ENCODE measurements at regions not wholly inside any gene's neighbourhood (a gene's known extent, or its start where the extent isn't known, plus 50 kb on each side); places are given as distances from the start of the nearest gene placed in this dataset.

DNA sequence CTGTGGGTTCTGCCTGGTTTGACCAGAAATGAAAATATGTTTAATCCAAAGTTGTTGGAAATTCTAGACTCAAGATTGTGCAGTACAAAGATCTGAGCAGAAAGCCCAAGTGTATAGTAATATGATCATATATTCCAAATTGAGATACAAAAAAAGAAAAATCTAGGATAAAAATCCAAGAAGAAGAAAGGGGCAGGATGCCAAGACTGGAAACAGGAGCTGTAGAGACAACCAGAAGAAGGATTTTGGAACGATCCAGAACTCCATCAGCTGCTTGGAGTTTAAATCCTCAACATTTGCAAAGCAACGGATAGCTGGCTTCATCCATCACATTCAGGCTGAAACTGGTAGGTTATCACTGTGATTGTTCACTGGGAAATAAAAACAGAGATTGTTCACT, 333.6 kb upstream of the UBE2E3 start:
- TF ChIP-seq POLR2AphosphoS5 (IDR thresholded peaks at IDR 0.05; ENCODE audit: low read depth, low read length) (no peak), JUND (IDR thresholded peaks at IDR 0.05) (no peak), SIN3A (IDR thresholded peaks at IDR 0.05; ENCODE audit: borderline replicate concordance, low read depth, low read length) (no peak), ELF1 (IDR thresholded peaks at IDR 0.05) (no peak), GATA2 (CRISPR knock-in tag; IDR thresholded peaks at IDR 0.05) (no peak), EZH2phosphoT487 (IDR thresholded peaks at IDR 0.05; ENCODE audit: borderline replicate concordance, low read depth) (no peak), EP300 (IDR thresholded peaks at IDR 0.05; ENCODE audit: borderline replicate concordance in 1 of 2, low read depth in 1 of 2, low read length in 1 of 2) (no peak), MXI1 (IDR thresholded peaks at IDR 0.05; ENCODE audit: low read depth, low read length) (no peak), REST (IDR thresholded peaks at IDR 0.05; ENCODE audit: low read depth, low read length) (no peak), CHD2 (IDR thresholded peaks at IDR 0.05; ENCODE audit: low read length, partially characterized antibody) (no peak), YY1 (IDR thresholded peaks at IDR 0.05; ENCODE audit: low read depth) (no peak)
- TF ChIP-seq, protein P1, sequence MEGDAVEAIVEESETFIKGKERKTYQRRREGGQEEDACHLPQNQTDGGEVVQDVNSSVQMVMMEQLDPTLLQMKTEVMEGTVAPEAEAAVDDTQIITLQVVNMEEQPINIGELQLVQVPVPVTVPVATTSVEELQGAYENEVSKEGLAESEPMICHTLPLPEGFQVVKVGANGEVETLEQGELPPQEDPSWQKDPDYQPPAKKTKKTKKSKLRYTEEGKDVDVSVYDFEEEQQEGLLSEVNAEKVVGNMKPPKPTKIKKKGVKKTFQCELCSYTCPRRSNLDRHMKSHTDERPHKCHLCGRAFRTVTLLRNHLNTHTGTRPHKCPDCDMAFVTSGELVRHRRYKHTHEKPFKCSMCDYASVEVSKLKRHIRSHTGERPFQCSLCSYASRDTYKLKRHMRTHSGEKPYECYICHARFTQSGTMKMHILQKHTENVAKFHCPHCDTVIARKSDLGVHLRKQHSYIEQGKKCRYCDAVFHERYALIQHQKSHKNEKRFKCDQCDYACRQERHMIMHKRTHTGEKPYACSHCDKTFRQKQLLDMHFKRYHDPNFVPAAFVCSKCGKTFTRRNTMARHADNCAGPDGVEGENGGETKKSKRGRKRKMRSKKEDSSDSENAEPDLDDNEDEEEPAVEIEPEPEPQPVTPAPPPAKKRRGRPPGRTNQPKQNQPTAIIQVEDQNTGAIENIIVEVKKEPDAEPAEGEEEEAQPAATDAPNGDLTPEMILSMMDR (IDR thresholded peaks at IDR 0.05): no peak
- TF ChIP-seq, protein P2, sequence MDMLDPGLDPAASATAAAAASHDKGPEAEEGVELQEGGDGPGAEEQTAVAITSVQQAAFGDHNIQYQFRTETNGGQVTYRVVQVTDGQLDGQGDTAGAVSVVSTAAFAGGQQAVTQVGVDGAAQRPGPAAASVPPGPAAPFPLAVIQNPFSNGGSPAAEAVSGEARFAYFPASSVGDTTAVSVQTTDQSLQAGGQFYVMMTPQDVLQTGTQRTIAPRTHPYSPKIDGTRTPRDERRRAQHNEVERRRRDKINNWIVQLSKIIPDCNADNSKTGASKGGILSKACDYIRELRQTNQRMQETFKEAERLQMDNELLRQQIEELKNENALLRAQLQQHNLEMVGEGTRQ (IDR thresholded peaks at IDR 0.05; ENCODE audit: borderline replicate concordance, low read depth, low read length): no peak
- TF ChIP-seq, protein P3, sequence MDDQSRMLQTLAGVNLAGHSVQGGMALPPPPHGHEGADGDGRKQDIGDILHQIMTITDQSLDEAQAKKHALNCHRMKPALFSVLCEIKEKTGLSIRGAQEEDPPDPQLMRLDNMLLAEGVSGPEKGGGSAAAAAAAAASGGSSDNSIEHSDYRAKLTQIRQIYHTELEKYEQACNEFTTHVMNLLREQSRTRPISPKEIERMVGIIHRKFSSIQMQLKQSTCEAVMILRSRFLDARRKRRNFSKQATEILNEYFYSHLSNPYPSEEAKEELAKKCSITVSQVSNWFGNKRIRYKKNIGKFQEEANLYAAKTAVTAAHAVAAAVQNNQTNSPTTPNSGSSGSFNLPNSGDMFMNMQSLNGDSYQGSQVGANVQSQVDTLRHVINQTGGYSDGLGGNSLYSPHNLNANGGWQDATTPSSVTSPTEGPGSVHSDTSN (IDR thresholded peaks at IDR 0.05): no peak

Data from SK-N-SH (cell line).